GM12873 (cell line): ENCODE measurements at regions not wholly inside any gene's neighbourhood (a gene's known extent, or its start where the extent isn't known, plus 50 kb on each side); places are given as distances from the start of the nearest gene placed in this dataset.

ENCODE experiments used
- TF ChIP-seq, protein P1 (sequence below): IDR thresholded peaks from 2 replicates; pipeline ENCODE4 v1.5.1; 2012; ENCODE audit warnings: low read depth, mild to moderate bottlenecking, moderate library complexity, low read length, control low read depth; ENCODE audit not compliant: insufficient read depth; ENCODE audit errors: missing control alignments

DNA sequence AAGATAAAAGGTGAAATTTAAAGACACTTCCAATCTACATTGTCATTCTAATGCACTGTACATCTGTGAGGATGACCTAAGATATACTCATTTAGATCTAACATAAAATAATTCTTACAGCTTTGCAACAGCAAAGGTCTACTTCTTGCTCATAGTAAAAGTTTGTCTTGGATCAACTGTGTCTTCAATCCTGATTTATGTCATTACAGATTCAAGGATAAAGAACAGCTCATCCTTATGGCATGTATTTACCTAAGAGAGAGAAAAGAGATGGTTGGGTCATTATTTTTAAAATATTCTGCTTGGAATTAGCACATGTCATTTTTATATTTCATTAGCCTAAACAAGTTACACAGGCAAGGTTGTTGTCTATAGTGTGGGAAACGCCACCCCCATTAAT, 2193.1 kb downstream of the PCDH9 start:
- TF ChIP-seq, protein P1, sequence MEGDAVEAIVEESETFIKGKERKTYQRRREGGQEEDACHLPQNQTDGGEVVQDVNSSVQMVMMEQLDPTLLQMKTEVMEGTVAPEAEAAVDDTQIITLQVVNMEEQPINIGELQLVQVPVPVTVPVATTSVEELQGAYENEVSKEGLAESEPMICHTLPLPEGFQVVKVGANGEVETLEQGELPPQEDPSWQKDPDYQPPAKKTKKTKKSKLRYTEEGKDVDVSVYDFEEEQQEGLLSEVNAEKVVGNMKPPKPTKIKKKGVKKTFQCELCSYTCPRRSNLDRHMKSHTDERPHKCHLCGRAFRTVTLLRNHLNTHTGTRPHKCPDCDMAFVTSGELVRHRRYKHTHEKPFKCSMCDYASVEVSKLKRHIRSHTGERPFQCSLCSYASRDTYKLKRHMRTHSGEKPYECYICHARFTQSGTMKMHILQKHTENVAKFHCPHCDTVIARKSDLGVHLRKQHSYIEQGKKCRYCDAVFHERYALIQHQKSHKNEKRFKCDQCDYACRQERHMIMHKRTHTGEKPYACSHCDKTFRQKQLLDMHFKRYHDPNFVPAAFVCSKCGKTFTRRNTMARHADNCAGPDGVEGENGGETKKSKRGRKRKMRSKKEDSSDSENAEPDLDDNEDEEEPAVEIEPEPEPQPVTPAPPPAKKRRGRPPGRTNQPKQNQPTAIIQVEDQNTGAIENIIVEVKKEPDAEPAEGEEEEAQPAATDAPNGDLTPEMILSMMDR = no peak

GRCh38 chr13:65035302-65035701, 2194.8 kb downstream of the PCDH9 start:
- TF ChIP-seq, protein P1 = no peak

DNA sequence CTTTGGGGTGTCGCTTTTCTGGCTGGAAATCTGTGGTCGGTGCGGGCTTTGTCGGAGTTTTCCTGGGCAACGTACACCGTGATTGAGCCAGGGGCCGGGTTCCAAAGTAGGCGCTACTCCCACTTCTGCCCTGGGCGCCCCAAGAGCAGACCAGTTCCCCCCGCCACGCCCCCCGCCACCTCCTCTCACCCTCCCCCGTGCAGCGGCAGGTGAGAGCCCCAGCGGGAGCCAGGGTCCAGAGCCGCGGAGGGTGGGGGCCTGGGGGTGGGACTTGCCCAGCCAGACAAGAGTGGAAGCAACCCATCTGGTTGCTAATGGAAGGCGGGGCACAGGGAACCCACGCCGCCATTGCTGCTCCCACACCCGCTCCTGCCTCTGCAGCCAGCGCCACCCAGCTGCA, 2195.9 kb downstream of the PCDH9 start:
- TF ChIP-seq, protein P1 = no peak

GRCh38 chr13:65032825-65033224, 2197.3 kb downstream of the PCDH9 start:
- TF ChIP-seq, protein P1 = no peak

DNA sequence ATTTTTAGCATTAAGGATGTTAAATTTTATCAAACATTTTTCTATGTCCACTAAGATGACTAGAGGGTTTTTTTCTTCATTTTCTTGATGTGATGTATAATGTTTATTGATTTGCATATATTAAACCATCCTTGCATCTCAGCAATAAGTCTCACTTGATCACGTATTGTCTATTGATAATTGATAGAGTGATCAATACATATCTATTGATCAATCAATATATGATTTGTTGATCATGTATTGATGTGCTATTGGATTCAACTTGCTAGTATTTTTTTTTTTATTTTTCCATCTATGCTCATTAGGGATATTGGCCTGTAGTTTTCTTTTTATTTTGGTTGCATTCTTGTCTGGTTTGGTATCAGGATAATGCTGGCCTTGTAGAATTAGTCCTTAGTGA, 2202.0 kb downstream of the PCDH9 start:
- TF ChIP-seq, protein P1 = no peak

DNA sequence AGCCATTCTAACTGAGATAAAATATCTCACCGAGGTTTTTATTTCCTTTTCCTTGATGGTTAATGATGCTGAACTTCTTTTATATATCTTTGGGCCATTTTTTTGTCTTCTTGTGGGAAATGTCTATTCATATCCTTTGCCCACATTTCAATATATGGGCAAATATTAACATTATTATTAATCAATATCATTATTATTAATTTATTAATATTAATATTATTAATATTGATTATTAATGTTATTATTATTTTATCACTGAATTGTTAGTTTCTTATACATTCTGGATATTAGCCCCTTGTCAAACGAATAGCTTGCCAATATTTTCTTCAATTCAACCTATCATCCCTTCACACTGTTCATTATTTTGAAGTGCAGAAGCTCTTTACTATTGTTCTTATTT, 2203.6 kb downstream of the PCDH9 start:
- TF ChIP-seq, protein P1 = no peak

DNA sequence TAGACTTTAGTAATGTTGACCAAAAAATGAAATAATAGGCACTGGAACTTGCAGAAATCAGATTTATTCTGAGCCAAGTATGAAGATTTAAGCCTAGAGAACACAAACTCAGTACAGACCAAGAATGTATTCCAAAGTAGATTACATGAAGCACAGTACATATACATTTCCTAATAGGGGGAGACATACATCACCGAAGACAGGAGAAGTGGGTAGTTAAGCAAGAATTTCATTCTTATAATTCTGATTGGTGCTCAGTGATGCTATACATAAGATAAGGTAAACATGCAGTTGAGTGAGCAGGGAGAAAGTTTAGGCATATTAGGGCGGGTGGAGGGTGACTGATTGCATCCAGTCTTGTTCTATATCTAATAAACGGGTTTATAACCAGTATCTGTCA, 2218.8 kb downstream of the PCDH9 start:
- TF ChIP-seq, protein P1 = no peak
